GM21367 (cell line): ENCODE measurements at regions not wholly inside any gene's neighbourhood (a gene's known extent, or its start where the extent isn't known, plus 50 kb on each side); places are given as distances from the start of the nearest gene placed in this dataset.

Experiments
- ATAC-seq: cut with Tn5 transposase; IDR thresholded peaks from one replicate; pipeline ENCODE4 v1.9.1; 2021; ENCODE audit not compliant: unreplicated experiment

DNA sequence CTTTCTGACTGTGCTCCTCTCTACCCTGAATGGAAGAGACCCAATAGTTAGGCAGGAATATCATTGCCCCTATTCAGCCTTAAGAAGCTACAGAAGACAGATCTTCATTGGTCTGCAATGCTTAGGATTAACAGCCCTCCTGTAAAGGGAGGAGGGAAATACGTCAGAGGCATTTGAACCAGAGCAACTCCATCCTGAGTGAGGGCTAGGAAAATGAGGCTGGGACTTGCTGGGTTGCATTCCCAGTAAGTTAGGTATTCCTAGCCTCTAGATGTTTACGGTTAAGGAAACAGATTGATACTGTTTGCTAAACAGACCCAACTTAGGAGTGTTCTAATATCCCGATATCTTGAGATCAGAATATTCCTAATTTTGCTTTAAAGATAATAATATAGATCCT, 63.5 kb downstream of the PCDH18 start:
- no peak for ATAC-seq

DNA sequence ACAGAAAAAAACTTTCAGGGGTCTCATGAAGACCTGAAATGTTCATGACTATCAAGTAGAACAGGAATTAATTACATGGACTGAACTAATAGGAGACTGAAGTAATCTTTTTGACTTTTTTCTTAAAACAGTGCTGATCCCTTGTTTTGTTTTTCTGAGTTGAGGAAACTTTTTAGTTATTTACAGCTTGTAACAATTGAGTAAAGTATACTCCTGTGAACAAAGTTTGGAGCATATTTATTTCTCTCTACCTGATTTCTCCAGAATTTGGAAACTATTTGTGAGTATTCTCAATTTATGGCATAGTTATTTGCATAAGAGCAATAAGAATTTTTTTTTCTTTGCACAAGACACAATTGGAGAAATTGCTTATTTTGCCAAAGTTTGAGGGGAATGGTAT, 64.8 kb downstream of the PCDH18 start:
- no peak for ATAC-seq

DNA sequence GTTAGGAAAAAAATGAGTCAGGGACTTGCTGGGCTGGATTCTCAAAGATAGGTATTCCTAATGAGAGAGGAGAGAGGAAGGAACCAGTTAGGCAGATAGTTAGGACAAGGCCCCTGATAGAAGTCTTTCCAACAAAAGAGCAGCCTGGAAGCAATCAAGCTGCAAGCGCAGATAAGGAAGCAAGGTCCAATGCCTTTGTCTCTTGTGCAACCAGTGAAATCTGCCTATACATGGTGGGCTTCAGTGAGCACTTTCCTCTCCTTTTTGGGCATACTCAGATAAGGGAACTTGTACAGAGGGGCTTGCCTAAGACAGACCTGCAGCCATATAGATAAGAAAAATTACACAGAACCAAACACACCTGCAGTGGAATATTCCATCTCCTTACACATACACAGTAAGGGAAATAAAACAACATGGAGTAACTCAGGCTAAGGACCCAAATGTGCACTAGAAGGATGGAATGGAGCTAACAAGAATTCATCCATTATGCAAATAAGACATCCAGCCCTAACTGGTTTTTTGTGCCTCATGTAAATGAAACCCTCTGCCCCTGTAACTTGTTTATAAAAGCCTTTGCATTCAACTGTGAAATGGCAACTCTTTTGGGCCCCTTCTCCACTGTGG, 68.8 kb downstream of the PCDH18 start:
- no peak for ATAC-seq

DNA sequence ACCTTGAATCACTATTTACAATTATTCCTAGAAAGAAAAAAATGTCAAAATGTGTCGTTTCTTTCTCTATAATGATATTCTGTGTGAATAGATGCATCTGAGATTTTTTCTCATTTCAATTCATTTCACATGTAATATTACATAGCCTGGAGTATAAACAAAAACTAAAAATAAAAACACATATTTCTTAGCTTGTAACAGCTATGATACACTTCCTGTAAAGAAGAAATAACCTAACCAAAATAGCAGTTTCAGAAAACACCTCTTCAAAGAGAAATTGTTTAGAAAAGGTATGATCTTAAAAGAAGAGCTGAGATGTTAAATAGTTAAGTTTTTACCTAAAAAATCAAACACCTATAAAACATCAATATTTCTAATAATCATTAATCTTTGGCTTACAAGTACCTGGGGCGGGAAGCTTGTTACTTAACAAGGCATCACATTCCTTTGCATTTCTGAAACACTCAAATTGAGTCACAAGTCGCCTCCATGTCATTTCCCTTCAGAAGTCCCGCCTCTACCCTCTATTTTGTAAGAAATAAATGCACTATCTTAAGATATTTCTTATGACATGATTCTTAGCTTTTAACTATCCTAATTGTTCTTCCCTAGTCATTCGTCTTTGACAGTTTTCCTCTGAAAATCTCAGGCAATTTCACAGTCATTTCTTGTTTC, 76.5 kb downstream of the PCDH18 start:
- no peak for ATAC-seq

DNA sequence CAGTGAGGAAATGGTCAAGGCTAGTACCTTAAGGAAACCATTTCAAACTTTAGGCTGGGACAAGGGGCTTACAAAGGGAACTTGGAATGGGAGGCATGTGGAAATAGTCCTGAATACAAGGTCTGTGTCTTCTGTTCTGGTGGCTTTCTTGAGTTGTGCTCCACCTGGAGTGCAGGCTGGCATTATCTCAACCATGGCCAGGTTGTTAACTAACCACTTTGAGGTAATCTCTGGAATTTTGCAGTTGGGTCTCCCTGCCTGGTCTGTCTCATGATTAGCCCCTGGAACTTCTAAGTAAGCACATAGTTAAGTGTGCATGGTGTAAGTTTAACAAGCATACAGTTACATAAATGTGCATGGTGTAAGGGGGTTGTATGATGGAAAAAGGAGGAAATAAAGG, 77.5 kb downstream of the PCDH18 start:
- no peak for ATAC-seq

DNA sequence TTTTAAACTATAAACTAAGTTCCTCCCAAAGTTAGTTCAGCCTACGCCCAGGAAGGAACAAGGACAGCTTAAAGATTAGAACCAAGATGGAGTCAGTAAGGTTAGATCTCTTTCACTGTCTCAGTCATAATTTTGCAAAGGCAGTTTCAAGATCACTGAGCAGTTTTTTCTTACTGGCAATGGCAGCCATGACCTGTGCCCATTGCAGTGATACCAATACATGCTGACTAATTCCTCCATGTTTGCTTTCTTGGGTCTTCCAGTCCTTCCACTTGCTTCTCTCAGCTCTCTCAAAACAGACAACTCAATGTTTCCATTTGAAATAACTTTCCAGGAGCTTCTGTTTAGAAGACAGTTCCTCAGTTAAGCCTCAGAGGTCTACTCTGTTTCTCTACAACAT, 79.5 kb downstream of the PCDH18 start:
- no peak for ATAC-seq

DNA sequence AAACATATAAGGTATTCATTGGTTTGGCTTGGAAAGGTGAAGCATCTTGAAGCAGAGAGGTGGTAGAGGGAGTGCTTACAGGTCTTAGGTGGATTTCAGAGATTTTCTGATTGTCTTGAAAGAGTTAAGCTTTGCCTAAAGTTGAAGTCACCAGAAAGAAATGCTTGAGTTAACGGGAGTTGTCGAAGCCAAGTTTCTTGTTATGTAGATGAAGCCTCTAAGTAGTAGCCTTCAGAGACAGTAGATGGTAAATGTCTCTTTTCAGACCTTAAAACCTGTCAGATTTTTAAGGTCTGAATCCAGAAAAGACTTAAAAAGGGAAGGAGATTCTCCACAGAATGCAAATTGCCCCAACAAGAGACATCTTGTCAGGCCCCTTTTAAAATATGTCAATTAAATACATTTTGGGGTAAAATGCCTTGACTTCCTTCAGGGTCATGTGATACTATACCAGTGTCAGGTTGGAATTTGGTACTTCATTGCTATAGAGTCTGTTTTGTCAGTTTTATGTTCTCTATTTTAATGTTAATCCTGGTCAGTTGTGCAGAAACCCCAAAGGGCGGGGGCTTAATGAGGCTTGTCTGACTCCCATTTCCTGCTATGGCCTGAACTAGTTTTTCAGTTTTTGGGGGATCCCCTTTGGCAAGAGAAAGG, 81.0 kb downstream of the PCDH18 start:
- ATAC-seq, result no peak

DNA sequence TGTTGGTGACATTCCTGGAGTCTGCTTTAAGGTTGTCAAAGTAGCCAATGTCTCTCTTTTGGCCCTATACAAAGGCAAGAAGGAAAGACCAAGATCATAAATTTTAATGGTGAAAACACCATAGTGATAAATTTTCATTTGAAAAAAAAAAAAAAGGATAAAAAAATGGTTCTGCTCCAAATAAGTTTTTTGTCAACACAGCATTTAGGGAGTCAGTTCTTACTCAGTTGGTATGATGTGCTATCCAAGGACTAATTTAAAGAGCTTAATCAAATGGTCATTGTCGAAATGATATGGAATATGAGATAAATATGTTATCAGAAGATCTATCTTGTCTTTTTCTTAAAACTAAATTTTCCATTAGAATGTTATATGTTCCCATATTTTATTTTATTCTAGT, 83.9 kb downstream of the PCDH18 start:
- no peak for ATAC-seq

DNA sequence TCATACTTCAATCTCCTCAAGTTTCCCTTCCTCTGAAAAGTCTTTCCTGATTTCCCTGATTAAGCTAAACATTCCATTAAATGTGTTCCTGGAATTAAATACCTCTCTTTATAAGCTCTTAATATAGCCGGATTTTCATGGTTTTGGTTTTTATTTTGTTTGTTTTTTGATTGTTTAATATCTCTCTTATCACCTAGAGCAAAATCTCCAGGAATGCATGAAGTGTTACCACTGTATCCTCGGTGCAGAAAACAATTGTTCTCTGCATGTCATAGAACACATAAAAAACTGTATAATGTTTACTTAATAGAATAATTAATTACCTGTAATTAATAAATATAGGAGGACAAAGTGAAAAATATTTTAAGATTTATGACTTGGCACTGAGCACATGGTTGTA, 86.2 kb downstream of the PCDH18 start:
- ATAC-seq, result no peak

DNA sequence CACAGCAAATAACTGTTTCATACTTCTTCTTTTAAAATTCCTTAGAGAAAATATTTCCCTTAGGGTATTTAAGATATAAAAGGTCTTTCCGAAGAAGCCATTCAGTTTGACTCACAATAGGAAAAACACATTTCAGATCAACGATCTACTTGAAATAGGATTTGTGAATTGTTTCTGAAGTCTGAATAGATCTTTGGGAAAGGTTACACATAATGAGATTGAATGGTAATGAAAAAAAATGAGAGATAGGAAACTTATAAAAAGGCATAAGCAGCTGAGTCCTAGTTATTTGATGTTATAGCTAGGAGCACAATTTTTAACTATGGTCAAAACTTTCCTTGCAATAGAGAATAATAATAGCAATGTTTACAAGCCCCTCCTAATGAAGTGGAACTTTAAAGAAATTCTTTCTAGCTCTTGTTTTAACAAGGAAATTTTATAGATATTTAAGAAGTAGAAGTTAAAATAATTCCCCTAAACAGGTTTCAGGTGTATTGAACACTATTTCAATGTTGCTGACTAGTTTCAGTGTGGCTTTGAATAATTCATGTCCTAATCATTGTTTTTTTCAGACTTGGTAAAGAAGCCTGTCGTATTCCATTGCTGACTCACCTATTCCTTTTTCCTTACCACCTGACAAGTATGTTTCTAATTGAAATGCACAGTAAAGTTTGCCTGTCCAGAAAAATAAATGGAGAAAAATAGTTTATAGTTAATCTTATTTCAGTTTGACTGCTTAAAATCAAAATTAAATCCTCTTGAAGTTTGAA, 89.1 kb downstream of the PCDH18 start:
- no peak for ATAC-seq

DNA sequence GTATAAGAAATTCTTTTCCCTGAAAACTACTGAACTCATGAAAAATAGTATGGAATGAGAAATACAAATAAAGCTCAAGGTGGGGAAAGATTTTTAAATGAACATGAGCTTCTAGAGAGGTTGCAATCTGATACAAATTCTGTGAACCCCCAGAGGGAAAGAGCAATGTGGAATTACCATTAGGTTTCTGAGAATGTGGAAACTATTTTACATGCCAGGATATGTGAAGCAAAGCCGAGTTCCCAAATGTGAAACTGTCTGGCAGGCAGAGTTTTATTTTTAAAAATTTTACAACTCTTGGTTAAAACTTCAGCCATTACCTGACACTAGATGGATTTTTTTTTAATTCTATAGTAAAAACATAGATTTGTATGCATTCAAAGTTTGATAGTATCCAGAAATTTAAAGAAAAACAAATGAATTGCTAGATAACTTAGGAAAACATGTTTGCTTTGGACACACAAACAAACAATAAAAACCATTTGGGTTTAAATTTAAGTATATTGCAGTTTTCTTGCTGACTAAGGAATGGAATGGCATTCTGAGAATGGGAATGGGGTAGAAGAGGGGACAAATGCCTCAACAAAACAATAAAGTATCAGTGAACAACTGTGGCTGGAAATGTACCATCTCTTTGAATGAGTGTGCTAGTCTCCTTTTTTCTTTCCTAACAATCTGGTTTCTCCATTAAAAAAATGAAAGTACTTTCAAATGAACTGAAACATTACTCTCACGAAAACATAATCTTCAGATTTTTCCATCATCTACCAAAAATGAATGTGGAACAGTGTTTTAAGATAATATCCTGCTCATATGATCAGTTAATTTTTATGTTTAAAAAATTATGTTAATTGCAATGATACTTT, 99.6 kb downstream of the PCDH18 start:
- no peak for ATAC-seq

DNA sequence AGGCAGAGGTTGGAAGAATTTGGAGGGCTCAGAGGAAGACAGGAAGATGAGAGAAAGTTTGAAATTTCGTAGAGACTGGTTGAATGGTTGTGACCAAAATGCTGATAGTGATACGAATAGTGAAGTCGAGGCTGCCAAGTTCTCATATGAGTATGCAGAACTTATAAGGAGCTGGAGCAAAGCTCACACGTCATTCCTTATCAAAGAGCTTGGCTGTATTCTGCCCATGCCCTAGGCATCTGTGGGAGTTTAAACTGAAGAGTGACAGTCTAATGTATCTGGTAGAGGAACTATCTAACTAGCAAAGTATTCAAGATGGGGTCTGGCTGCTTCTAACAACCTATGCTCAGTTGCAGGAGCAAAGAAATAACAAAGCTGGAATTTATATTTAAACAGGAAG, 102.1 kb downstream of the PCDH18 start:
- ATAC-seq, result no peak

DNA sequence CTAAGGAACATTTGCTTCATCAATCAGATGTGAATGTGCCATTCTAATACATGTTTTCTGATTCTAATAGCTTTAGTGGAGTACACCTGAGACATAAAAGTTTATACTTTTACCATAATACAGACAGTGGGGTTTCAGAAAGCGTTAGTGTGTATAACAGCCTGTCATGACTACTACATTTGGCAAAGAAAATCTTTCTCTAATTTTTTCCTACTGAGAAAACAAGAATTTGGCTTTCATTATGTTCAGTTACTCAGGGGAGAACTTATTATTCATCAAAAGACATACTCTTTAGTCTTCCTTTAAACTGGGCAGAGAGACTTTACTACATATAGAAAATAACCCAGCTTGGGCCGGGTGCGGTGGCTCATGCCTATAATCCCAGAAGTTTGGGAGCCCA, 104.9 kb downstream of the PCDH18 start:
- no peak for ATAC-seq

DNA sequence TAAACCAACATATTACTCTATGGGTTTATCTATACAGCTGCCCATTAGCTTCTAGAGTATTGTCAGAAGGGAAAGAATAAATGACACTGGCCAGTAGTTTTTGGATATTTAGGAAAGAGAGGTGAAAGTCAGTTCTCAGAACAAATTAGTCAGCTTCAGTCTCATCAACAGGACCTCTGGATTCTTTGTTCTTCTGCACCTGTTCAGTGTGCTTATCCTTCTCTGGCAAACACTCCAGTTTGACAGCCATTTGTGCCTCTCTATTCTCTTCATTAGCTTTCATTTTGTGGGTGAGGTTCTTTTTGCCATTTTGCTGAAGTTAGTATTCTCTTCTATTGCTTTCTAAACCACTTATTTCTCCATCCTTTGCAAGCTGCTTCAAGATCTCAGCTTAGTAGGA, 107.0 kb downstream of the PCDH18 start:
- ATAC-seq, result no peak

DNA sequence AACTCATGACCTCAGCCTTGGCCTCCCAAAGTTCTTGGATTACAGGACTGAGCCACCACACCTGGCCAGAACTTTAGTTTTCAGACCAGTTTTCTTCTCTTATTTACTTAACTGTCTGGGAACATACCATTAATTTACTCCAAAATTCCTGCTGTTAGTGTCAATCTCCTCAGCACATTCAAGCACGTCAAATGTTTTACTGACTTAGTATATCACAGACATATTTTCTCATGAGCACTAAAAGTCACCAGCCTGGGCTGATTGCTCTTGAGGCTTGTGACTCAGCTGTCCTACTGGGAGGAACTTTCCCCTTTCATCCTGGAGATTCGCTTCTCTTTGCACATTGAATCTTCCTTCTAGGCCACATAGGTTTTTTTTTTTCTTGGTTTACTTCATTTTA, 109.6 kb downstream of the PCDH18 start:
- no peak for ATAC-seq

DNA sequence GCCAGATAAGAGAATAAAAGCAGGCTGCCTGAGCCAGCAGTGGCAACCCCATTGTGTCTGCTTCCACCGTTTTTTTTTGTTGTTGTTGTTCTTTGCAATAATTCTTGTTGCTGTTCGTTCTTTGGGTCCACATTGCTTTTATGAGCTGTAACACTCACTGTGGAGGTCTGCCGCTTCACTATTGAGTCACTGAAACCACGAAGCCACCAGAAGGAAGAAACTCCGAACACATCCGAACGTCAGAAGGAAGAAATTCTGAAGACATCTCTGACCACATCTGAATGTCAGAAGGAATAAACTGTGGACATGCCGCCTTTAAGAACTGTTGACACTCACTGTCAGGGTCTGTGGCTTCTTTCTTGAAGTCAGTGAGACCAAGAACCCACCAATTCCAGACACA, 110.5 kb downstream of the PCDH18 start:
- no peak for ATAC-seq

DNA sequence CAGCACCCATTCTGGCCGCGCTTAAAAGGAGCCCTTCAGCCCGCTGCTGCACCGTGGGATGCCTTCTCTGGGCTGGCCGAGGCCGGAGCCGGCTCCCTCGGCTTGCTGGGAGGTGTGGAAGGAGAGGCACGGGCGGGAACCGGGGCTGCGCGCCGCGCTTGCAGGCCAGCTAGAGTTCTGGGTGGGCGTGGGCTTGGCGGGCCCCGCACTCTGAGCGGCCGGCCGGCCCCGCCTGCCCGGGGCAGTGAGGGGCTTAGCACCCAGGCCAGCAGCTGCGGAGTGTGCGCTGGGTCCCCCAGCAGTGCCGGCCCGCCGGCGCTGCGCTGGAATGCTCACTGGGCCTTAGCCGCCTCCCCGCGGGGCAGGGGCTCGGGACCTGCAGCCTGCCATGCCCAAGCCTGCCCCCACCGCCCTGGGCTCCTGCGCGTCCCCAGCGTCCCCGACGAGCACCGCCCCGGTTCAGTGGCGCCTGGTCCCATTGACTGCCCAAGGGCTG, 111.3 kb downstream of the PCDH18 start:
- no peak for ATAC-seq

DNA sequence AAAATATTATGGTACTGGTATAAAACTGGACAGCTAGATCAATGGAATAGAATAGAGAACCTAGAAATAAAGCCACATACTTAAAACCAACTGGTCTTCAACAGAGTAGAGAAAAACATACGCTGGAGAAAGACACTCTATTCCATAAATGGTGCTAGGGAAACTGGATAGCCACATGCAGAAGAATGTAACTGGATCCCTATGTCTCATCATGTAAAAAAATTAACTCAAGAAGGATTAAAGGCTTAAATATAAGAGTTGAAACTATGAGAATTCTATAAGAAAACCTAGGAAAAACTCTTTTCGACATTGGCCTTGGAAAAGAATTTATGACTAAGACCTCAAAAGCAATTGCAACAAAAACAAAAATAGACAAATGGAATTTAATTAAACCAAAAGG, 114.6 kb downstream of the PCDH18 start:
- ATAC-seq, result no peak

DNA sequence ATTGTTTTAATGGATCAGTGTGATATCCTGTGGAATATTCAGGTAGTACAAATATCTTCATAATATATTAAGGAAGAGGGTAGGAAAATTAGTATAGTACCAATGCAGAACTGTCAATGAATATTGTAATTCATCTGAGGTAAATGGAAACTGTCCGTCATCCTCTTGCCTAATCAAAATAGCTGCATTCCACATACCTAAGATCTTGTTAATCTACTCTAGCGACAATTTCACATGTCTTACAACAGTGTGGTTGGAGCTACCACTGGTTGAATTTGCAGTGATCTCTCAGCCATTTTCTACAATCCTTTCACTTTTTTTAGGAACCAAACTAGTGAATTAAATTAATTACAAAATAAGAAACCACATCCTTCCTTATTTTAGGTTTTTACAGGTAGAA, 117.5 kb downstream of the PCDH18 start:
- ATAC-seq, result no peak

DNA sequence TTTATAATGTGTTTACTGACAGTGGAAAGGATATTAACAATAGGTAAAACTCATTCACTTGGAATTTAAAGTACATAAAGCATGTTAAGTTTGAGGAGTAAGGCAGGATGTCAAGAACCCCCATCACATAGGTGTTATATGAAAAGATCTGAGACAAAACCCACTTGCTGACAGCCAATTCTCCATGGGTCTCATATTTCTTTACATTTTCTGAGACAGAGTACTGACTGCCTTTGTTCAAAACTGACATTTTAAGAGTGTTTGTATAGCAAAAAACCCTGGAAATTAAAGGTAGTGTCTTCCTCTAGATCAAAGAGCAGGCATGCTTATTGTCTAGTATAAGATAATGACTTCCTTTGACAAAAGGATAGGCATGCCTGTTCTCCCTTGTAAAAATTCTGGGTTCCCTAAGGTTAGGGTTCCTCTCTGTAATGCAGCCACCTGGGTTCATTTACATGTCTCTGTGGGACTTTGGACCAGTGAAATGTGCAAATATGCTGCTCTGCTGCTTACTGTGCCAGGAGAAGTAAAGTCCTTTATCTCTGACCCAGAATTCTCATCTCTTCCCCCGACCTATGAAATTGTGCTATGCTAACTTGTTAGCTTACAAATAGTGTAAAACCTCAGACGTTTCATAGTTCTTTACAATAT, 123.6 kb downstream of the PCDH18 start:
- ATAC-seq, result no peak
